AG20443 (cell line): ENCODE measurements at regions not wholly inside any gene's neighbourhood (a gene's known extent, or its start where the extent isn't known, plus 50 kb on each side); places are given as distances from the start of the nearest gene placed in this dataset.

Source experiments
- DNase-seq: peaks from one replicate; pipeline ENCODE4 v3.0.0; 2012; ENCODE audit warnings: low spot score, mixed read lengths

DNA sequence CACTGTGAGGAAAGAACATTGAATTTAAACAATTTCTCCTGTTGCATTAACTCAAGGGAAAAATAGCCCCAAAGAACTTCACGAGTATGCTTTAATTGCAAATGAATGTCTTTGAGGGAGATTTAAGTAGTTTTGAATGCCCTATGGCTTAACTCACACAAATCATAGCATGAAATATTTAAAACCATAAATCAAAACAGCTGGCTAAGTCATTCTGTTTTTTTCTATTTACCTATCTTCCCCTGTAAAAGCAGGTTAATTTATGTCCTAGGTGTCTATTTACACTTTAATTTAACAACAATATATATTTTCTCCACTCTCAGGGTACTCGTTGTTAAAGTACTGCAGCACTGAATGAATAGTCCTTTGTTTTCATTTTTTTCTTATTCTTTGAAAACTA lies 118.8 kb upstream of the PIEZO2 start:
- no peak for DNase-seq

DNA sequence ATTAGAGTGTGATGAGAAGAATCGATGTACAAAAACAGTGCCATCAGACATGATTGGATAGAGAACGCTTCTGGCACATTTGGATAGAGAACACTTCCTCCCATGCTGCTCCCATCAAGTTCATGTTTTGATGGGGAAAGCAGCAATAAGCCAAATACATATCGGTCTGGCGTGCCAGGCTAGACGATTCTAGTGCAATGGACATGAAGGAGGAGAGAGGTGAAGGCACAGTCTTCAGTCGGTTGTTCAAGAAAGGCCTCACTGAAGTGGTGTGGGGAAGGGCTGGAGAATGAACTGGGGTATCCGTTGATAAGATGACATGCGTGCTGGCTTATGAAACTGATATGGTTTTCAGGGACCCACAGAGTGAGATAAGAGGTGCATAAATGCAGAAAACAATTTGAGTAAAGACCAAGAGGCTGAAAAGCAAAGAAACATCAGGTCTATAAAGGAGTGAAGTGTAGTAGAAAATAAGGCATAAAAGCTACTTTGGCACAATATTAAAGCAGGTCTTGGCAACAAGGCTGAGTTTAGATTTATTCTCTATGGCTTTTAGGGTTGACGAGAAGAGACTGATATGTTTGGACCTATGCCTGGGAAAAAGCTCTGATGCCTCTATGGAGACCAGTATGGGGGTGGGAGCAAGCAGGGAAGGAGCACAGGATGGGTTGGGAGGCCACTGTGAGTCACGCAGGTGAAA lies 117.6 kb upstream of the PIEZO2 start:
- no peak for DNase-seq

DNA sequence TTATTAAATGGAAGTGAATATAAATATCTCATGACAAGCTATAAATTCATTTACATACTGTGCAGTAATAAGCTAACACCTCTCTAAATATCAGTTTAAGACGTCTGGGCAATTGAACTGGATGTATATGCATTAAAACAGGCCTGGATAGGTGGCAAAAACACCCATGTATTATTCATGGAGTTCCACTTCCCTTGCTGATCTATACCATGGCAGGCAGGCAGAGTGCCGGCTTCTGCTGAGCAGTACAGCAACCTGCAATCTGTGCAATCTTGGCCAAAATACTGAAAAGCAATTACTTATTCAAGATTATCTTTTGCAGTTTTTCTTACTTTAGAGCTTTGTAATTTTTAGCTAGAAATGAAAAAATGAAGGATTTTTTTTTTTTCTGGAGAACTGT lies 112.1 kb upstream of the PIEZO2 start:
- DNase-seq, result no peak

DNA sequence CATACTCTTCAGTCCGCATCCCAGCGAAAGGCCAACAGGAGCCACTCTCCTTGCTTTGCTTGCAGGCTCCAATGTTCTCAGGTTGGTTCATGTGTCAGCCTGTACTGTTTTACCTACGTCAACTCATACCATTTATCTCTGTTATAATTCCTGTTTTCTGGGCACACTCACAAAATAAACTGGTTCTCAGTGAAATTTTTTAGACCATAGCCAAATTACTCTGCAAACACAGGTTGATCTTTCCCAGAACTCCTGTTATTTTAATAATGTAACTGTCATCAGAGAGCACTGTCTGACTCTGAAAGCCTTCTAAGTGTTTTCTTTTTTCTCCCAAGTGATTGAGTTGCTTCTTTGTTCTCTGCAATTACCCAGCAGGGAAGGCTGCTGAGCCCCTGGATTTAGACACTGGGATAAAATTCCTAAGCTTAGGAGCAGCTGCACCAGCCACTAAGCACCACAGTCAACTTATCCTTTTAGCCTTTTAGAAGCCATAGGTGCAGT lies 111.6 kb upstream of the PIEZO2 start:
- DNase-seq, result no peak

DNA sequence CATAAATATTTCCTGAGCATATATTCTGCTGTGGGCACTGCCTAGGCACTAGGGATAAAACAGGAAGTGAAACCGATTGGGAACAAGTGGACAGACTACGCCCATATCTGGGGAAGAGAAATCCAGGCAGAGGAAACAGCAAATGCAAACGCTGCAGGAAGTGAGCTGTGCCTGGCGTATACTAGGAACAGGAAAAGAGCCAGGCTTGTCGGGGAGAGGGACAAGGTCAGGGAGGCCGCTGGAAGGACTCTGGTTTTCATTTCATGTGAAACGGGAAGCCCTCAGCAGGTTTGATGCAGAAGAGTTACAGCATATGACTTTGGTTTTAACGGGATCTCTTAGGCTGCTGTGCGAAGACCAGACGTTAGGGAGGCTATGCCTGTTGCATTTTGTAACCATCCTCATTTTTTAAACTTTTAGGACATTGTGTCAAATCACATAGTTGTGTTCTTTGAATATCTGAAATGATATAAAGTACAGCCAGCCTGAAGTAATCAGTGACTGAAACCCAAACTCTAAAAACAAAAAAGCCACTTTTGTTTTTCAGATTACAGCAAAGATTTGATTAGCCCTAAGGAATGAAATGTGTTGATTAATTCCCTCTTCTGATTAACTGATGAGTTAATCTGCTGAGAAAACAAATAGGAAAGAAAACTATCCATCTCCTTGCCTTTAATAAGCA lies 110.2 kb upstream of the PIEZO2 start:
- DNase-seq, result peak; percentile 39

DNA sequence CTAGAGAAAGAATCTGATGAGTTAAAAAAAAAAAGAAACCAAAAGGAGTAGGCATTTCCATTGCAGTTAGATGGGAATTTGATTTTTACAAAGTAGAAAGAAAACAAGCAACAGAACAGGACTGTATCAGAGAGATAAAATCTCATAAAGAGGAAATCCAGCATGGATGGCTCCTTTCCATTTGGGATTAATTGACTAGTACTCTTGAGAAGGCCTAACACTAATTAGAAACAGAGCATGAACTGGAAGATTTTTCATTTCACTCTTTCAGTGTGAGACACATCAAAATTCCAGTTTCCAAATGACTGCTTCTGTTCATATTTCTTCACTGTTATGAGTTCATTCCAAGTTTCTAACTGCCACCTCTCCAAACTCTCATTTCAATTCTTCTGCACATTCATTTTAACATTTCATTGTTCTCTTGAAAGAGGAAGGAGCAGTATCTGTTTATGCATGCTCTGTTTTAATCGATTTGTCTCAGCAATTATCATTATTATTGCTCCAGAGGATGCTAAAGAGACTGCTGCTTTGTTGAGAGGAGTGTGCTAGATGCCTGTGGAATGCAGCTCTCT lies 108.8 kb upstream of the PIEZO2 start:
- peak; percentile 17 for DNase-seq

DNA sequence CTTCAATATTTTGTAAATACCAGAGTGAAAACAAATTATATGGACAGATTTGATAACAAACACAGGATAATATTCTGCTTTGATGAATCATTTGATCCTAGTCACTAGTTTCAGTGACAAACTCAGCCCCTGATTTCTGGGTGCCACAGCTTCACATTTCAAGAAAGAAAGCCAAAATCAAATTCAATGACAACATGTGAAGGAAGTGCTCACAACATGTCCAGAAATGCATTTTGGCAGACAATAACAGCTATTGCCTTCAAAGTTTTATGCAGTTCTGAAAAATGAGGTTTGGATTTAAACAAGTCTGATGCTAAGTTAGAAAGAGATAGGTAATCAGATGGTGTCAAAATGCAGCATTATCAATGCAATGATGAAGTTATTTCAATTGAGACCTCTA lies 106.9 kb upstream of the PIEZO2 start:
- DNase-seq, result no peak

DNA sequence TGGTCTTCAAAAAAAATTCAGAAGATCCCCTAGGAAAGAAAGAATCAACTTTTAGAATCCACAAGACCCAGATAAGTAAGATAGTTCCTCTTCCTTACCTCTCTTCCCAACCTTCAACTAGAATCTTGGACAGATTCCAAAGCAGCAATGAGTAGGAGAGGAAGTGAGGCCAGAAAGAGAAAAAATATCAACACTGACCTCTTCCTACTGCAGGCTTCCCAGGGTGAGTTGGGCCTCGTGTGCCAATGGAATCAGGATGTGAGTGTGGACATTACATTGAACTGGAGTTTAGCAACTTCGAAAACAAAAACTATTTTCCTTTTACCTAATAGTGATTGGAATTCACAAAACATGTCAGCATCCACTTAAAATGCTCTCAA lies 102.5 kb upstream of the PIEZO2 start:
- DNase-seq, result peak; percentile 33

DNA sequence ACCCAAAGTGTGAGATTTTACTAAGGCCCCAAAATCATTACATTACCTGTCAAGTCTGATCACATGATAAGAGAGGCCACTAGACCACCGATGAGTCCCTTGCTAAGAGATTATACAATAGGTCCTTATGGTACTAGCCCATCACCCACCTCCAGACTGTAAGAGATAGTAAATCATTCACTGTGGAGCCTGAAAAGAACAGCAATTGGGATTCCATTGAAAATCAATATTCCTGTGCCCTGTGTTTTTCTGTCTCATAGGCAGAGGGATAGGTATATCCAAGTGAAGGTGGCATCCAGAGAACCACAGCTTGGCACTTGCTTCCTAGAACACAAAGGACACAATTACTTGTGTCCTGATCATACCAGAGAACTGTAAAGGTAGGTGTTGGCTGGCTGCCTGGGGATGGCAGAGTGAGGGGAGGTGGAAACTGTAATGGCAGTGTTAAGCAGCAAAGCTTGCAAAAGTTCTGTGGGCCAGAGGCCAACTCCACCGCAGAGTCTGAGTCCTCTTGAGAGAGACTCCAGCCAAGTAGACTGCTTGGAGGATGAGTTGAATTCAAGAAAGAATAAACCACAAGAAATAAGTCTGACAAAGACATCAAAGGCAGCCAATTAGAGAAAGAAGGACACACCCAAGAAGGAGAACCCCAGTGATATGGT lies 102.0 kb upstream of the PIEZO2 start:
- peak; percentile 75 for DNase-seq

DNA sequence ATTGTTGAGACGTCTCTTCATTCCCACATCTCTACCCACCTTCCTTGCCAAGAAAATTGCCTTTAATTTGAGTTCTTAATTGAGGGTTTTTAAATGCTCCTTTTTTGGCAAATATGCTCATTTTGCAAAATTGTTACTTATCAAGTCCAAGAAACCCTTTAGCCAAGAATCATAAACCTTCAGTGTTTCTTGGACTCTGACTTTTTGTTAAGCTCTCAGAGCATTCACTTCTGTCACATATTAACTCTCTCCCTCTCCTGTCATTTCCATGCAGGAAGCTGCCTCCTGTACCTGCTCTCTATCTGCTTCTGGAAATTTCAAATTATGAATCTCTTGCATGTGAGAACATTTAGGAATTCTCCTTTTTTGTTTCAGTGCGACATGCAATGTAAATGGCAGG lies 100.0 kb upstream of the PIEZO2 start:
- no peak for DNase-seq

DNA sequence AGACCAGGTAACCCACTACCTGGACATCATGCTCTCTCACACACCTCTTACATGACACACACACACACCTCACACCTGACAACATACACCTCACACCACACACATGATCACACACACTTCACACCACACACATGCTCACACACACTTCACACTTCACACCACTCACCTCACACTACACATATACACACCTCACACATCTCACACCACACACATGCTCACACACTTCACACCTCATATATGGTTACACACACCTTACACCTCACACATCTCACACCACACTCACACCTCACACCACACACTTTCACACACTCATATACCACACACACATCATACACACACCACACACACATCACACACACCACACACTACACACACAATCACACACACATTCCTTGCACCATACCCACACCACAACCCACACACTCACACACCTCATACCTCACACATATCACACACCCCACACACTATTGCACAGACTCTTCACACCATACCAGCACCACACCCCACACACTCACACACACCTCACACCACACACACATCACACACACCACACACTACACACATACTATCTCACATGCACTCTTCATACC lies 98.1 kb upstream of the PIEZO2 start:
- DNase-seq, result no peak

DNA sequence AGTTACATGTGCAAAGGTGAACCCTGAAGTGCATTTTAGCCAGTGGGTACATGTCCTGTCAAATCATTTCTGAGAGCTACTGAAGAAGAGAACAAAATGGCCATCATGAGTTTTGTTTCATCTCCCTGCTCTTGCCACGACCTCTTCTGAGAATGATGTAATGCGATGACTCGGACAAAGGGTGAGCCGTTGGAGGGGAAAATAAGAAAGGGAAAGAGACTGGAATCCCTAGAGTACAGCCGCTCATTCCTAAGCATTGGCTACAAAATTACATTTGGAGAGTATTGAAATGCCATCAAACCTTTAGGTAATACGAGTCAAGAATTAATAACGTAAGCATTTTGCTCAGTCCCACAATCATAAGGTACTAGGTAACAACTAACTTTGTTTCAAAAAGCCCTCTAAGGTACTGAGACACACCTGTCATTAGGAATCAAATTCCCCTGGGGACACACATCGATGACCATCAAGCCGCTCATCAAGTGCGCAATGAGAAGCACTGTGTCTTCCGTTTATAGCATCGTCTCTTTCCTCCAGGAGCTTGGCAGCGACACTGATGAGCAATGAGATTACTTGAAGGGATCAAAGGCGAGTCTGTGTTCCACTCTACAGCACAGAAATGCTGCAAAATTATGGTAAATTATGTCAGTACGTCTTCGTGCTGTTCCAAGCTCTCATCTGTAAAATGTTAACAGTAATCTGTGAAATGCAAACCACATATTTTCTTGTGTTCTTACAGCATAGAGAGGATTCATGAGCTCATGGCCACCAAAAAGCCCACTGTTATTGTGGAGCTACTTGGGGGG lies 97.3 kb upstream of the PIEZO2 start:
- DNase-seq, result peak; percentile 59

DNA sequence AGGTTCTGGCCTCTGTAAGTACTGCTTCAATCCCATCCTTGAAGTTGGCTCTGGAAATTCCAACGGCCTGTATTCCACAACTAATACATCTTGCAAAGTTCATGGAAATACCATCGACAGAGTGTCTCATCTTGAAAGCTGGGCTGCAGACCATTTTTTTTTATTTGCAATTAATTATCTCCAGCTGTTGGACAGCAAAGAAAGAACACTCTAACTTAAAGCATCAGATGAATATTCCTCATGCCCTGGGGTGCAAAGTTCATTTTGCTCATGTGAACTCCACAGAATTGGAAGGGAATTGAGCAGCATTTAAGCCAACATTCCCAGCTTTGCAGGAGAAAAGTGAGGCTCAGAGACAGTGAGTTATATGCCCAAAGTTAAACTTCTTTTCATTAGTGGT lies 96.5 kb upstream of the PIEZO2 start:
- DNase-seq, result peak; percentile 41

DNA sequence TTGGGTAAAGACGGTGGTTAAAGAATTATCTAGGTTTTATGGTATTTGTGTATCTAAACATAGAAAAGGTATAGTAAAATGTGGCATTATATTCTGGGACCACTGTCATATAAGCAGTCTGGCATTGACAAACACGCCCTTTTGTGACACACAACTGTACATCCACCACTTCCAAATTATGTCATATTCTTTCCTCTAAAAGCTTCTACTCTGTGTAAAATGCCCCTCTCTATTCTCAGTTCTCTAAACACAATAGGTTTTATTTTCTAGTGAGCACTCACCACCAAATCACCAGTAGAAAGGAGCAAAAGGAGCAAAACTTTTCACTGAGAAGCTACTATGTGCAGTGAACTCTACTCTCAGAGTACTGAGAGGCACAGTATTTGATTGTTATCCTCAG lies 88.1 kb upstream of the PIEZO2 start:
- DNase-seq, result no peak

DNA sequence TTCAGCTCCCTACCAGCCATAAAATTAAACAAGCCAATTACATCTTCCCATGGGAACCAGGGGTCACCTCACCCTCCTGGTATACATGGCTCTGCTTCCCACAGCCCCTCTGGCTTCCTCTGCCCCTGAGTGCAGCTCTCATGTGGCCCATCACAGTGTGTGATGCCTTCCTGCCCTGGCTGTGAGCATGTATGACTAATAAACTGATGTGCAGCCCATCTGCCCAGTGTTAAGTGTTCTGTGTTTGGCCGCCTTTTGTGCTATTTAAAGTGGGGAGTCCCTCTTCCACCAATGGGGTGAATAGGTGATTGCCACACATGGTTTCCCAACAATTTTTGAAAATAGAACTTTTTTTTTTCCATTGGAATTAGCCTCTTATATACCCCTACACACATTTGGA lies 87.7 kb upstream of the PIEZO2 start:
- DNase-seq, result no peak

DNA sequence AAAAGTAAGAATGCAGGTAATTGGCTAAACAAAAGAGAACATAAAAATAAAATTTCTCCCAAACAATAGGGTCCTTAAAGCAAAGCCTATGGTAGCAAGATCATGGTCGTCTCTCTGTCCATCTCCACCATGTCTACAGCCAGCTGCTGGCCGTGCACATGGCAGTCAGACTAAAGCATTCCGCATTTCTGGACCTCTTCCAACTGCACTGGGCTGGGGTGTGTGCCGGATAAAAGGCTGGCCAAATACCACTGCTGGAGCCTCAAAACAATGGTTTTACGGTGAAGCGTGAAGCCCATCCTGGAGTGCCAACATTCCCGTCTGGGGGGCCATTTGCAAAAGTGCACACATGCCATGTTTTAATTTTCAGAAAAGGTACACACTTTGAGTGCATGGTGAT lies 74.8 kb upstream of the PIEZO2 start:
- DNase-seq, result no peak

DNA sequence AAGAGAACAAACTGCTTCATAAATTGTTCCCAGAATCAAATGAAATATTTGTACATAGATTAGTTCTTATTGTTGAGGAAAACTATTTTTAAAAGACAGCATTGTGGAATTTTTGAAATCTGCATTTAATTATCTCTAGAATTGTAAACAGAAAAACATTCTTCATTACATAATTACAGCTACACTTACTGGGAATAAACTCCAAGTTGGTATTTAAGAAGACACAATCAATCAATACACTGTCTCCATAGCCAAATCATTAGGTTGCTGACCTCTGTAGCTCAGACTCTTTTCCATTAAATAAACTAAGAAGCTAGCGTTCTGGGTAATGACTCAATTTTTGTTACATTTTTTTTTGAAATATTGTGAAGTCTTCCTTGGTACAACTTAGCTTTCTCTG lies 70.2 kb upstream of the PIEZO2 start:
- DNase-seq, result no peak

DNA sequence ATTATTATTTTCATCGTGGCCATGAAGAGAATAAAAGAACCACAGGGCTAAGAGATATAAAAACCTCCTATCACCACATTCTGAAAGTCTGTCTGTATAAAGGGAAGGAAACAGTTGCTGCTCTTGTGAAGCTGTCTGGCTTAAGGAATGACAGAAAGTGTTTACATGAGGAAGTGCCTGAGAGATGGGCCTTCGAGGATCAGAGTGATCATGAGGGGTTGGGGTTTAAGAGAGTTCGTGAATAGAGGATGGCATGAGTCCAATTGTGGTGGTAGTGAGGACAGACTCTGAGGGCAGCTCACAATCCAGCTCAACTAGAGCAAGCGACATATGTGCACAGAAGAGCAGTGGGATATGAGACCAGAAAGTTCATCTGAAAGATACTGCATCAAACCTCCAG lies 65.8 kb upstream of the PIEZO2 start:
- no peak for DNase-seq

DNA sequence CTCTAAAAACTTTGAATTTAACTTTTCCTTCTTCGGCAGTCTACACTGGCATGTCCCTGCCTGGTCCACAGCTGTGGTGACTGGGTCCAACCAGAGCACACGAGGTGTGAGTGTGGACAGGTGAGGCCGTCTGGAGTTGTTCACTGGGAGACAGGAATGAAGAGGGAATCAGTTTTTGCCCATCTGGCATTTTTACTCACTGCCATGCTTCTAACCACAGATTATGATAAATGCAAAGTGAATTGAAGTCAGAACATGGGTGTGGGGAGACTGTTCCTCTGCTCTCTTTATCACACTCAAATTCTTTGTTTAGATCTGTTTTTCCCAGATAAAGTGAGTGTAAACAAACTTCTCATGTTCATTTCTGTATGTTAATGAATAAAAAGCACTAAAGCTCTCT lies 54.7 kb upstream of the PIEZO2 start:
- no peak for DNase-seq

DNA sequence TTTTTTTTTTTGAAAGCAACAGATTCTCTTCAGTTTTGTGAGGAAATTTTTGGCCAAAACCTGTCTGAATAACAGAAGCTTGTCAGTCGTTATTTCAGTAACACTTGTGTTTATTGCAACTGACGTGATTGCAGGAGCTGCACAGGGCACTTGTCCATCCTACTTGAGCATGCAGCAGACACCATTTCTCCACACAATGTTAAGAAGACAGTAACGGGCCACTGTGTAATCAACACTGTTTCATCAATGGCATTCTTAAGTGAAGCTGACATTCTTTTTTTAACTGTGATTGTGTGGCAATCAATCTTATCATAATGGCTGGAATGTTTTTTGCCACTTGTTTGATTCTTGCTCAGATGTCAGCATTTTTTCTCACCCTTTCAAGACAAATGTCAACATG lies 50.1 kb upstream of the PIEZO2 start:
- no peak for DNase-seq
